ENCODE measurements at regions not wholly inside any gene's neighbourhood (a gene's known extent, or its start where the extent isn't known, plus 50 kb on each side); places are given as distances from the start of the nearest gene placed in this dataset.
"Not testable (repeated sequence)": the region's sequence is repeated elsewhere in the genome, so short reads cannot be mapped to it uniquely, and the experiment has no call there.

DNA sequence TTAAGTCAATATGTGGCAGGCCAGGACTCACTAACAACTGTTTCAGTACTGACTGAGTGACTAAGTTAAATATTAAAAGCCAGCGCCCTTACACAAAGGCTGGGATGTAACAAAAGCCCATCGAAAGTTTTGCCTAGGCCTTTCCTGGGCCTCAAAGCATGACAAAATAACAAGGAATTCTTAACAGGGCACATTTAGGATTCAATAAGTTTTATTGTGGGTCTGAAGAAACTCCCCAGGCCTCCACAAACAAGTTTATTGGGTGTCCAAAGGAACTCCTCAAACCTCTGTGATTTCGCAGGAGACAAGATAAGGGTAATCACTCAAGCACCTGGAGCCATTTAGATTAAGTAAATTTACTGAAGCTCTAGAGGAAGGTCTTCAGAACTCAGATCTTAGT is 130.7 kb upstream of the SGCG start:
- no peak overlapping the region for H3K27ac ChIP-seq (ENCODE audit: extremely low read depth, low read depth, low read length)
- intact Hi-C loops (cut with micrococcal nuclease) (no loop called here), in situ Hi-C loops (cut with MboI) (no loop called here)
- ChIA-PET POLR2A (no interaction called here), CTCF (ENCODE audit: low intra/inter-chr PET ratio) (no interaction called here)
- DNase-seq (ENCODE audit: extremely low read depth in 1 of 4, low spot score in 3 of 4) (no peak), FAIRE-seq (no peak), ATAC-seq (no peak)
- H3K9me1 ChIP-seq (ENCODE audit: control insufficient read depth, insufficient read depth, low read length): no peaks in the 10 kb centered on the region
- H4K20me1 ChIP-seq (replicated peaks; ENCODE audit: control insufficient read depth, insufficient read depth, low read length): no peaks in the 10 kb centered on the region
- no peak overlapping the region for H2AFZ ChIP-seq (ENCODE audit: low read depth, low read length)
- no peaks in the 10 kb centered on the region for H3K27me3 ChIP-seq (ENCODE audit: control insufficient read depth in 2 of 2, insufficient read depth in 2 of 2, low read length in 2 of 2)
- H3K4me3 ChIP-seq: no peak overlapping the region
- TF ChIP-seq, protein P1, sequence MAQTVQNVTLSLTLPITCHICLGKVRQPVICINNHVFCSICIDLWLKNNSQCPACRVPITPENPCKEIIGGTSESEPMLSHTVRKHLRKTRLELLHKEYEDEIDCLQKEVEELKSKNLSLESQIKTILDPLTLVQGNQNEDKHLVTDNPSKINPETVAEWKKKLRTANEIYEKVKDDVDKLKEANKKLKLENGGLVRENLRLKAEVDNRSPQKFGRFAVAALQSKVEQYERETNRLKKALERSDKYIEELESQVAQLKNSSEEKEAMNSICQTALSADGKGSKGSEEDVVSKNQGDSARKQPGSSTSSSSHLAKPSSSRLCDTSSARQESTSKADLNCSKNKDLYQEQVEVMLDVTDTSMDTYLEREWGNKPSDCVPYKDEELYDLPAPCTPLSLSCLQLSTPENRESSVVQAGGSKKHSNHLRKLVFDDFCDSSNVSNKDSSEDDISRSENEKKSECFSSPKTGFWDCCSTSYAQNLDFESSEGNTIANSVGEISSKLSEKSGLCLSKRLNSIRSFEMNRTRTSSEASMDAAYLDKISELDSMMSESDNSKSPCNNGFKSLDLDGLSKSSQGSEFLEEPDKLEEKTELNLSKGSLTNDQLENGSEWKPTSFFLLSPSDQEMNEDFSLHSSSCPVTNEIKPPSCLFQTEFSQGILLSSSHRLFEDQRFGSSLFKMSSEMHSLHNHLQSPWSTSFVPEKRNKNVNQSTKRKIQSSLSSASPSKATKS (CRISPR knock-in tag; IDR thresholded peaks at IDR 0.05): no peak
- TF ChIP-seq, protein P2, sequence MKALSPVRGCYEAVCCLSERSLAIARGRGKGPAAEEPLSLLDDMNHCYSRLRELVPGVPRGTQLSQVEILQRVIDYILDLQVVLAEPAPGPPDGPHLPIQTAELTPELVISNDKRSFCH (CRISPR knock-in tag; IDR thresholded peaks at IDR 0.05): no peak
- TF ChIP-seq, protein P2 (tag; IDR thresholded peaks at IDR 0.05): no peak
- TF ChIP-seq HMBOX1 (IDR thresholded peaks at IDR 0.05) (no peak), CBX2 (IDR thresholded peaks at IDR 0.05; ENCODE audit: insufficient read depth, low read length, poor library complexity, severe bottlenecking) (no peak), CEBPG (CRISPR knock-in tag; IDR thresholded peaks at IDR 0.05) (no peak), CEBPG (tag; conservative IDR thresholded peaks at IDR 0.05 in 1 of 2, IDR thresholded peaks at IDR 0.05 in 1 of 2) (no peak), HDAC1 (IDR thresholded peaks at IDR 0.05) (no peak), ZNF696 (CRISPR knock-in tag; conservative IDR thresholded peaks at IDR 0.05) (no peak)
- H3K4me2 ChIP-seq (ENCODE audit: insufficient read depth, low read length): no peak overlapping the region
- 0% methylated on average over 3 of the region's 3 CpGs for WGBS (ENCODE audit: insufficient coverage, low coverage, missing lambda C conversion rate)
- H3K9me3 ChIP-seq (replicated peaks; ENCODE audit: control insufficient read depth, insufficient read depth, low read depth, low read length): no peaks in the 10 kb centered on the region
- no peaks in the 10 kb centered on the region for H3K79me2 ChIP-seq (ENCODE audit: control insufficient read depth, insufficient read depth, low read length)
- no TSS peak for BruUV-seq (replicated peaks)
- no peak overlapping the region for H3K9ac ChIP-seq (ENCODE audit: insufficient read depth in 1 of 2, low read depth in 2 of 2, low read length in 2 of 2)
- H3K36me3 ChIP-seq (ENCODE audit: control insufficient read depth, insufficient read depth, low read length): no peaks in the 10 kb centered on the region
- no peaks in the 10 kb centered on the region for H3K4me1 ChIP-seq (replicated peaks in 1 of 2; ENCODE audit: control insufficient read depth in 2 of 2, insufficient read depth in 2 of 2, low read length in 2 of 2)

DNA sequence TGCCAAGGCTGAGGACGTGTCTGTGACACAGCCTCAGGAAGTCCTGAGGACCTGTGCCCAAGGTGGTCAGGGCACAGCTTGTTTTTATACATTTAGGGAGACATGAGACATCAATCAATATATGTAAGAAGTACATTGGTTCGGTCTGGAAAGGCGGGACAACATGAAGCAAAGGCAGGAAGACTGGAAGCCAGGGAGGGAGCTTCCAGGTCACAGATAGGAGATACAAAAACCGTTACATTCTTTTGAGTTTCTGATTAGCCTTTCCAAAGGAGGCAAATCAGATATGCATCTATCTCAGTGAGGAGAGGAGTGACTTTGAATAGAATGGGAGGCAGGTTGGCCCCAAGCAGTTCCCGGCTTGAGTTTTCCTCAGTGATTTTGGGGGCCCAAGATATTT is 127.1 kb upstream of the SGCG start:
- H3K4me2 ChIP-seq (ENCODE audit: insufficient read depth, low read length); POLR2A ChIA-PET; intact Hi-C loops (cut with micrococcal nuclease); in situ Hi-C loops (cut with MboI); H3K9ac ChIP-seq (ENCODE audit: insufficient read depth in 1 of 2, low read depth in 2 of 2, low read length in 2 of 2); H4K20me1 ChIP-seq (replicated peaks; ENCODE audit: control insufficient read depth, insufficient read depth, low read length); H3K4me1 ChIP-seq (replicated peaks in 1 of 2; ENCODE audit: control insufficient read depth in 2 of 2, insufficient read depth in 2 of 2, low read length in 2 of 2); BruUV-seq (replicated peaks); H3K79me2 ChIP-seq (ENCODE audit: control insufficient read depth, insufficient read depth, low read length); H3K9me3 ChIP-seq (replicated peaks; ENCODE audit: control insufficient read depth, insufficient read depth, low read depth, low read length); DNase-seq (ENCODE audit: extremely low read depth in 1 of 4, low spot score in 3 of 4); H3K4me3 ChIP-seq; ATAC-seq; H3K9me1 ChIP-seq (ENCODE audit: control insufficient read depth, insufficient read depth, low read length); CTCF ChIA-PET (ENCODE audit: low intra/inter-chr PET ratio); FAIRE-seq; H3K36me3 ChIP-seq (ENCODE audit: control insufficient read depth, insufficient read depth, low read length); H3K27me3 ChIP-seq (ENCODE audit: control insufficient read depth in 2 of 2, insufficient read depth in 2 of 2, low read length in 2 of 2); H3K27ac ChIP-seq (ENCODE audit: extremely low read depth, low read depth, low read length); H2AFZ ChIP-seq (ENCODE audit: low read depth, low read length): not testable (repeated sequence)
- 0% methylated on average over 5 of the region's 5 CpGs for WGBS (ENCODE audit: insufficient coverage, low coverage, missing lambda C conversion rate)
